IMR-90 (cell line): ENCODE measurements at regions not wholly inside any gene's neighbourhood (a gene's known extent, or its start where the extent isn't known, plus 50 kb on each side); places are given as distances from the start of the nearest gene placed in this dataset.

Source experiments
- ATAC-seq: fragments of 200-7000 bp; cut with Tn5 transposase; 2 replicates; pipeline ENCODE4 v1.9.1; 2020; ENCODE audit warnings: low read depth, mild to moderate bottlenecking, moderate library complexity
- BruUV-seq: library from RNA; stranded (reverse); fragments of 400-500 nt; replicated peaks from 2 replicates; lab custom pipeline; 2021; lab: Mats Ljungman, UMichigan
- CTCF ChIA-PET: fragments of 300-600 bp; formaldehyde crosslinking; extraction: SDS; loops from one replicate; lab custom pipeline; 2021; ENCODE audit warnings: antibody characterized with exemption; lab: Yijun Ruan, JAX
- POLR2A ChIA-PET: fragments of 300-600 bp; sonication (Branson Sonifier 250); formaldehyde crosslinking; loops from one replicate; lab custom pipeline; 2022; ENCODE audit warnings: antibody characterized with exemption; ENCODE audit not compliant: unreplicated experiment; lab: Charles Lee
- DNase-seq: peaks from one replicate; pipeline ENCODE4 v3.0.0; 2013
- H2AFZ ChIP-seq: replicated peaks from 2 replicates; pipeline ENCODE3; 2013; ENCODE audit warnings: low read length, mild to moderate bottlenecking; ENCODE audit not compliant: poor library complexity
- H2AK5ac ChIP-seq: 2 replicates; pipeline ENCODE4 v1.6.1; 2013; ENCODE audit warnings: low read depth, low read length, inconsistent platforms
- H2AK9ac ChIP-seq: replicated peaks from 2 replicates; pipeline ENCODE3; 2013; ENCODE audit warnings: mild to moderate bottlenecking, low read depth, low read length, moderate library complexity; ENCODE audit not compliant: poor library complexity
- H2BK120ac ChIP-seq: 2 replicates; pipeline ENCODE4 v1.6.1; 2013; ENCODE audit warnings: low read depth, low read length, inconsistent platforms
- H2BK15ac ChIP-seq: 3 replicates; pipeline ENCODE4 v1.6.1; 2013; ENCODE audit warnings: low read depth, low read length, inconsistent platforms
- H2BK20ac ChIP-seq: 2 replicates; pipeline ENCODE4 v1.6.1; 2013; ENCODE audit warnings: low read depth, mild to moderate bottlenecking, inconsistent platforms, low read length, moderate library complexity
- H2BK5ac ChIP-seq: 2 replicates; pipeline ENCODE4 v1.6.1; 2013; ENCODE audit warnings: mild to moderate bottlenecking, low read depth, low read length, inconsistent platforms; ENCODE audit not compliant: poor library complexity, severe bottlenecking
- H3K14ac ChIP-seq: replicated peaks from 2 replicates; pipeline ENCODE4 v1.6.1; 2013; ENCODE audit warnings: low read depth, low read length, inconsistent platforms
- H3K18ac ChIP-seq: 2 replicates; pipeline ENCODE4 v1.6.1; 2013; ENCODE audit warnings: low read depth, low read length, control low read depth
- H3K23ac ChIP-seq: 2 replicates; pipeline ENCODE4 v1.6.1; 2013; ENCODE audit warnings: low read depth, low read length, inconsistent platforms
- H3K27ac ChIP-seq: 2 replicates; pipeline ENCODE4 v1.5.1; 2013; ENCODE audit warnings: mild to moderate bottlenecking, control low read depth, low read length; ENCODE audit not compliant: insufficient read depth
- H3K27me3 ChIP-seq: 2 replicates; pipeline ENCODE4 v1.6.1; 2013; ENCODE audit warnings: low read length; ENCODE audit not compliant: control insufficient read depth, insufficient read depth
- H3K36me3 ChIP-seq: 2 replicates; pipeline ENCODE4 v1.6.1; 2013; ENCODE audit warnings: low read length, mixed read lengths; ENCODE audit not compliant: control insufficient read depth, insufficient read depth
- H3K4ac ChIP-seq: 2 replicates; pipeline ENCODE4 v1.6.1; 2013; ENCODE audit warnings: low read depth, low read length, inconsistent platforms
- H3K4me1 ChIP-seq: 2 replicates; pipeline ENCODE4 v1.6.1; 2013; ENCODE audit warnings: low read length, mixed read lengths; ENCODE audit not compliant: control insufficient read depth, insufficient read depth
- H3K4me2 ChIP-seq: 2 replicates; pipeline ENCODE4 v1.6.1; 2013; ENCODE audit warnings: low read depth, mild to moderate bottlenecking, control low read depth, low read length, moderate library complexity
- H3K4me3 ChIP-seq: 2 replicates; pipeline ENCODE4 v1.5.1; 2013; ENCODE audit warnings: low read depth, mild to moderate bottlenecking, control low read depth, low read length, moderate library complexity; ENCODE audit not compliant: insufficient read depth
- H3K56ac ChIP-seq: 2 replicates; pipeline ENCODE4 v1.6.1; 2013; ENCODE audit warnings: low read length, inconsistent platforms; ENCODE audit not compliant: insufficient read depth; ENCODE audit errors: extremely low read depth
- H3K79me1 ChIP-seq, 2 experiments: 2 replicates each; pipeline ENCODE4 v1.6.1; 2013; ENCODE audit warnings: low read length in 2 of 2, inconsistent platforms in 1 of 2, low read depth in 1 of 2
- H3K9ac ChIP-seq: 2 replicates; pipeline ENCODE4 v1.6.1; 2013; ENCODE audit warnings: low read depth, low read length, control low read depth
- H3K9me1 ChIP-seq: 2 replicates; pipeline ENCODE4 v1.6.1; 2013; ENCODE audit warnings: low read length, inconsistent platforms; ENCODE audit not compliant: insufficient read depth
- H3K9me3 ChIP-seq: 2 replicates; pipeline ENCODE4 v1.6.1; 2013; ENCODE audit warnings: low read length; ENCODE audit not compliant: control insufficient read depth, insufficient read depth
- H4K20me1 ChIP-seq: 2 replicates; pipeline ENCODE4 v1.6.1; 2013; ENCODE audit warnings: low read length, inconsistent platforms; ENCODE audit not compliant: insufficient read depth
- H4K5ac ChIP-seq: 2 replicates; pipeline ENCODE4 v1.6.1; 2013; ENCODE audit warnings: mild to moderate bottlenecking, low read depth, low read length, control low read depth
- H4K8ac ChIP-seq, 2 experiments: 2 replicates each; pipeline ENCODE4 v1.6.1; 2013; ENCODE audit warnings: low read depth in 2 of 2, low read length in 2 of 2, control low read depth in 1 of 2, inconsistent platforms in 1 of 2
- H4K91ac ChIP-seq: 2 replicates; pipeline ENCODE4 v1.6.1; 2013; ENCODE audit warnings: low read depth, low read length, inconsistent platforms; ENCODE audit not compliant: insufficient read depth
- BHLHE40 ChIP-seq: fragments of 150-350 bp; IDR thresholded peaks from 2 replicates; pipeline ENCODE4 v1.6.1; 2016; ENCODE audit warnings: mild to moderate bottlenecking, low read depth, low read length
- CEBPB ChIP-seq: IDR thresholded peaks from 2 replicates; pipeline ENCODE4 v1.6.1; 2012; ENCODE audit warnings: low read depth, low read length, improper control_type of control experiment
- CHD1 ChIP-seq: IDR thresholded peaks from 2 replicates; pipeline ENCODE4 v1.6.1; 2012; ENCODE audit warnings: low read depth, low read length, improper control_type of control experiment
- CTCF ChIP-seq: conservative IDR thresholded peaks from 2 replicates; pipeline ENCODE4 v1.5.1; 2012; ENCODE audit warnings: mild to moderate bottlenecking, low read depth, low read length, improper control_type of control experiment
- ELK1 ChIP-seq: fragments of 150-350 bp; IDR thresholded peaks from 2 replicates; pipeline ENCODE4 v1.6.1; 2016; ENCODE audit warnings: low read depth, mild to moderate bottlenecking, low read length, moderate library complexity, borderline replicate concordance
- MAFK ChIP-seq: IDR thresholded peaks from 2 replicates; pipeline ENCODE4 v1.6.1; 2012; ENCODE audit warnings: low read depth, low read length, improper control_type of control experiment
- RFX5 ChIP-seq: IDR thresholded peaks from 2 replicates; pipeline ENCODE4 v1.8.0; 2012; ENCODE audit warnings: low read depth, mild to moderate bottlenecking, low read length, moderate library complexity
- SMC3 ChIP-seq: fragments of 150-350 bp; IDR thresholded peaks from 2 replicates; pipeline ENCODE4 v1.6.1; 2016; ENCODE audit warnings: low read depth, mild to moderate bottlenecking, antibody characterized with exemption, low read length, moderate library complexity
- USF2 ChIP-seq: fragments of 150-350 bp; IDR thresholded peaks from 2 replicates; pipeline ENCODE4 v1.6.1; 2017; ENCODE audit warnings: mild to moderate bottlenecking, antibody characterized with exemption, low read length, low read depth
- dilution Hi-C: fragments of 300-500 bp; cut with HindIII; formaldehyde crosslinking; loops from one replicate; pipeline ENCODE4 v1.14.3; 2018; ENCODE audit warnings: low sequenced_read_pairs; ENCODE audit not compliant: unreplicated experiment
- in situ Hi-C: fragments of 300-500 bp; cut with MboI; formaldehyde crosslinking; loops from 3 replicates; pipeline ENCODE4 v1.14.3; 2019; ENCODE audit warnings: low sequenced_read_pairs, inconsistent platforms, mixed read lengths
- intact Hi-C: fragments of 100-400 bp; cut with micrococcal nuclease; formaldehyde crosslinking; loops from 2 replicates; pipeline ENCODE4 v1.10.0; 2022

- Histone ChIP-seq H2AK9ac (no peak overlapping the region), H2BK15ac (no peak overlapping the region), H2AK5ac (no peak overlapping the region), H3K18ac (no peak overlapping the region), H3K9me3 (no peaks in the 10 kb centered on the region; the same call in 1 of the 2 replicates), H4K91ac (no peak overlapping the region), H4K5ac (no peak overlapping the region), H3K9me1 (no peaks in the 10 kb centered on the region), H3K36me3 (no peaks in the 10 kb centered on the region), H3K4me2 (no peak overlapping the region), H4K8ac (no peak overlapping the region; a peak in 1 of 4 replicates), H3K27me3 (no peaks in the 10 kb centered on the region), H3K23ac (no peak overlapping the region), H3K9ac (no peak overlapping the region), H3K4me3 (no peak overlapping the region), H4K20me1 (no peaks in the 10 kb centered on the region), H3K4me1 (peaks cover 6% of the 10 kb centered on the region; the same call in 1 of the 2 replicates), H2AFZ (no peak overlapping the region), H3K27ac (no peak overlapping the region), H2BK20ac (no peak overlapping the region), H3K79me1 (no peaks in the 10 kb centered on the region), H3K4ac (no peak overlapping the region), H2BK5ac (no peak overlapping the region), H3K14ac (no peak overlapping the region), H3K56ac (no peak overlapping the region), H2BK120ac (no peak overlapping the region)
- ChIA-PET POLR2A (no interaction called here), CTCF (no interaction called here)
- BruUV-seq, result no TSS peak
- DNase-seq, result no peak
- TF ChIP-seq ELK1 (no peak), MAFK (no peak), USF2 (no peak), CTCF (no peak), CEBPB (no peak), CHD1 (no peak), SMC3 (no peak), RFX5 (no peak), BHLHE40 (no peak)
- dilution Hi-C loops (no loop called here), in situ Hi-C loops (no loop called here), intact Hi-C loops (no loop called here)
- no peak for ATAC-seq
These were observed 161.9 kb downstream of the HGF start for GRCh38 chr7:81607987-81608386.
